Vagina (tissue), 2 donors: ENCODE measurements at regions not wholly inside any gene's neighbourhood (a gene's known extent, or its start where the extent isn't known, plus 50 kb on each side); places are given as distances from the start of the nearest gene placed in this dataset.

Source experiments
- DNase-seq, 2 donors: peaks; one replicate each; pipeline ENCODE4 v3.0.0-alpha.2; 2017; ENCODE audit errors: extremely low spot score in 2 of 2
- H3K27ac ChIP-seq: fragments of 200-600 bp; sonication (generic); one replicate; pipeline ENCODE4 v1.5.1; 2019
- H3K27me3 ChIP-seq: fragments of 200-600 bp; sonication (generic); one replicate; pipeline ENCODE4 v1.5.1; 2019
- H3K36me3 ChIP-seq, 2 donors: fragments of 200-600 bp; sonication (generic); one replicate each; pipeline ENCODE4 v1.5.1; 2017 to 2019
- H3K4me1 ChIP-seq: fragments of 200-600 bp; sonication (generic); one replicate; pipeline ENCODE4 v1.5.1; 2019
- H3K4me3 ChIP-seq, 2 donors: fragments of 200-600 bp; sonication (generic); 1 replicate in 1 of 2; 2 replicates in 1 of 2; pipeline ENCODE4 v1.5.1; 2016 to 2019
- H3K9me3 ChIP-seq: fragments of 200-600 bp; sonication (generic); one replicate; pipeline ENCODE4 v1.5.1; 2019
- POLR2A ChIP-seq, 2 donors: fragments of 450-650 bp; IDR thresholded peaks; one replicate each; pipeline ENCODE4 v1.6.1; 2017; ENCODE audit warnings: antibody characterized with exemption in 2 of 2, mild to moderate bottlenecking in 2 of 2, moderate library complexity in 2 of 2
- POLR2AphosphoS5 ChIP-seq, 2 donors: sonication (generic); formaldehyde crosslinking; IDR thresholded peaks; one replicate each; pipeline ENCODE4 v1.9.0; 2017; ENCODE audit warnings: antibody characterized with exemption in 2 of 2, mild to moderate bottlenecking in 2 of 2, low read depth in 1 of 2; ENCODE audit not compliant: insufficient read depth in 1 of 2
- intact Hi-C: fragments of 100-400 bp; cut with DNase I; formaldehyde crosslinking; loops from one replicate; pipeline ENCODE4 v1.15.1; 2023
- TF ChIP-seq, protein P1 (sequence below), 3 experiments: fragments of 450-650 bp in 2 of 3; fragments of 200-600 bp in 1 of 3; sonication (generic) in 1 of 3; IDR thresholded peaks; one replicate each; pipeline ENCODE4 v1.5.1; 2017 to 2019; ENCODE audit warnings: antibody characterized with exemption in 3 of 3, mild to moderate bottlenecking in 2 of 3, moderate library complexity in 2 of 3

DNA sequence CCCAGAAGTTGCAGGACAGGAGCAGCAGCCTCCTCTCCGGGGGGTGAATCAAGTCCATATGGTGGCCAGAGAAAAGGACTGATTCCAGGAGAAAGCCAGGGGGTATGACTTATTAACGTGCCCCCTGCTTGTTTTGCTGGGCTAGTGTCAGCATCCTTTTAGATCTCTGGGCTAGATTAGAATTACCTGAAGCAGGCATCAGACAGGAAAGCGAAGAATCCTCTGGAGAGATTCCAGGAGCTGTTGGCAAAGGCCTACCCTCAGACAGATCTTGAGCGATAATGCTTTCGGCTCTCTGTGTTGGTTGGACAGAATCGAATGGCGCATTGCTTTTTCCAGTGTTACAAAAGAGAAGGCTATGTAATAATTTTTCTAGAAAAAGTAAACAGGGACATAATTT lies 164.0 kb upstream of the GLI3 start:
- H3K9me3 ChIP-seq = no peaks in the 10 kb centered on the region
- no peak for DNase-seq
- H3K4me1 ChIP-seq = no peaks in the 10 kb centered on the region
- no peaks in the 10 kb centered on the region for H3K27me3 ChIP-seq
- TF ChIP-seq, protein P1, sequence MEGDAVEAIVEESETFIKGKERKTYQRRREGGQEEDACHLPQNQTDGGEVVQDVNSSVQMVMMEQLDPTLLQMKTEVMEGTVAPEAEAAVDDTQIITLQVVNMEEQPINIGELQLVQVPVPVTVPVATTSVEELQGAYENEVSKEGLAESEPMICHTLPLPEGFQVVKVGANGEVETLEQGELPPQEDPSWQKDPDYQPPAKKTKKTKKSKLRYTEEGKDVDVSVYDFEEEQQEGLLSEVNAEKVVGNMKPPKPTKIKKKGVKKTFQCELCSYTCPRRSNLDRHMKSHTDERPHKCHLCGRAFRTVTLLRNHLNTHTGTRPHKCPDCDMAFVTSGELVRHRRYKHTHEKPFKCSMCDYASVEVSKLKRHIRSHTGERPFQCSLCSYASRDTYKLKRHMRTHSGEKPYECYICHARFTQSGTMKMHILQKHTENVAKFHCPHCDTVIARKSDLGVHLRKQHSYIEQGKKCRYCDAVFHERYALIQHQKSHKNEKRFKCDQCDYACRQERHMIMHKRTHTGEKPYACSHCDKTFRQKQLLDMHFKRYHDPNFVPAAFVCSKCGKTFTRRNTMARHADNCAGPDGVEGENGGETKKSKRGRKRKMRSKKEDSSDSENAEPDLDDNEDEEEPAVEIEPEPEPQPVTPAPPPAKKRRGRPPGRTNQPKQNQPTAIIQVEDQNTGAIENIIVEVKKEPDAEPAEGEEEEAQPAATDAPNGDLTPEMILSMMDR (IDR thresholded peaks at IDR 0.05) = no peak
- TF ChIP-seq POLR2AphosphoS5 (IDR thresholded peaks at IDR 0.05; ENCODE audit: insufficient read depth in 1 of 2, low read depth in 1 of 2) = no peak
- intact Hi-C loops = no loop called here
- no peak overlapping the region for H3K4me3 ChIP-seq
- H3K36me3 ChIP-seq = no peaks in the 10 kb centered on the region
- H3K27ac ChIP-seq = no peak overlapping the region

- no peak for DNase-seq
- no peaks in the 10 kb centered on the region for H3K9me3 ChIP-seq
- H3K27me3 ChIP-seq = no peaks in the 10 kb centered on the region
- no peak overlapping the region for H3K27ac ChIP-seq
- H3K4me1 ChIP-seq = no peaks in the 10 kb centered on the region
- TF ChIP-seq POLR2A (IDR thresholded peaks at IDR 0.05) (no peak), POLR2AphosphoS5 (IDR thresholded peaks at IDR 0.05; ENCODE audit: insufficient read depth in 1 of 2, low read depth in 1 of 2) (no peak)
- TF ChIP-seq, protein P1 (IDR thresholded peaks at IDR 0.05) = no peak
- no peaks in the 10 kb centered on the region for H3K36me3 ChIP-seq
- H3K4me3 ChIP-seq = no peak overlapping the region
- intact Hi-C loops = no loop called here
Observed at GRCh38 chr7:42400211-42400772, 163.3 kb upstream of the GLI3 start.

DNA sequence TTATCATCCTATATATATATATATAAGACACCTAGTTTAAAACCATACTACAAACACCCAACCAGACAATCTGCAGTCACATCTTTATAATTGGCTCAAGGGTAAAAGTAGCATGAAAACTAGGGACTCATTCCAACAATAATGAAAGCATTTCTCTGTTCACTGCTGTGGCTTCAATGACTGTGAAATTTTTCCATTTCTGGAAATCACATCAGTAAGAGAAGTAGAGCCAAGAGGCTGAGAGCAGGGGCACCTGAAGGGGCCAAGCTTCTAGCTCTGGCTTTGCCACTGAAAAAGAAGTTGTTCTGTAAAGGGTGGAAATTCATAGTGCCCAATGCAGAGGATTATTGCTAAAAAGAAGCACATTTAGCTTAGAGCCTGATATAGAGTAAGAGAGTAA lies 158.6 kb upstream of the GLI3 start:
- DNase-seq = no peak

GRCh38 chr7:42392826-42393225 lies 155.8 kb upstream of the GLI3 start:
- intact Hi-C loops = no loop called here
- Histone ChIP-seq H3K36me3 (no peaks in the 10 kb centered on the region), H3K4me3 (no peak overlapping the region)

More for the DNA sequence above, 158.6 kb upstream of the GLI3 start:
- no peaks in the 10 kb centered on the region for H3K36me3 ChIP-seq
- no peak overlapping the region for H3K27ac ChIP-seq
- TF ChIP-seq, protein P1 (IDR thresholded peaks at IDR 0.05) = no peak
- H3K4me1 ChIP-seq = no peaks in the 10 kb centered on the region
- intact Hi-C loops = no loop called here
- H3K4me3 ChIP-seq = no peak overlapping the region
- H3K9me3 ChIP-seq = no peaks in the 10 kb centered on the region
- no peaks in the 10 kb centered on the region for H3K27me3 ChIP-seq

DNA sequence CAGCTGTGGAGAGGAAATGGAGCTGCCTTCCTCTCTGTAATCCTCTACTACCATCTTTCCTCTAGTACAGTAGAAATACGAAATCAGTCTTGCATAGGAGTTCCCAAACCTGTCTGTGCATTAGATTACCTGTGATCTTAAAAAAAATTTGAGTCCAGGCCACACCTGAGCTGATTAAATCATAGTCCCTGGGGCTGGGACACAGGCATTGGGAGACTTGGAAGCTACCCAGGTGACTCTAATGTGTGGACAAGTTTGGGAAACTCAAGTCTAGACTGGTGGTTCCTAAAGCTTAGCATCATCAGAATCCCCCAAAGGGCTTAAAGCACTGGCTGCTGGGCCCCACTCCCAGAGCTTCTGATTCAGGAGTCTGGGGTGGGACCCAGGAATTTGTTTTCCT lies 152.7 kb upstream of the GLI3 start:
- no peak for TF ChIP-seq POLR2AphosphoS5 (IDR thresholded peaks at IDR 0.05; ENCODE audit: insufficient read depth in 1 of 2, low read depth in 1 of 2)
- no peak for TF ChIP-seq POLR2A (IDR thresholded peaks at IDR 0.05)
- TF ChIP-seq, protein P1 (IDR thresholded peaks at IDR 0.05) = no peak
- Histone ChIP-seq H3K4me1 (no peaks in the 10 kb centered on the region), H3K27ac (no peak overlapping the region), H3K4me3 (no peak overlapping the region), H3K9me3 (no peaks in the 10 kb centered on the region), H3K27me3 (no peaks in the 10 kb centered on the region), H3K36me3 (no peaks in the 10 kb centered on the region)
- intact Hi-C loops = no loop called here
- no peak for DNase-seq

More at GRCh38 chr7:42392826-42393225, 155.8 kb upstream of the GLI3 start:
- DNase-seq = no peak
- Histone ChIP-seq H3K27me3 (no peaks in the 10 kb centered on the region), H3K27ac (no peak overlapping the region), H3K9me3 (no peaks in the 10 kb centered on the region), H3K4me1 (no peaks in the 10 kb centered on the region)
- TF ChIP-seq POLR2A (IDR thresholded peaks at IDR 0.05) = no peak
- TF ChIP-seq, protein P1 (IDR thresholded peaks at IDR 0.05) = no peak
- TF ChIP-seq POLR2AphosphoS5 (IDR thresholded peaks at IDR 0.05; ENCODE audit: insufficient read depth in 1 of 2, low read depth in 1 of 2) = no peak
